ENCODE measurements at regions not wholly inside any gene's neighbourhood (a gene's known extent, or its start where the extent isn't known, plus 50 kb on each side); places are given as distances from the start of the nearest gene placed in this dataset.

GRCh38 chr13:64066711-64067110 lies 2651.1 kb upstream of the PCDH20 start:
- Histone ChIP-seq H3K4me3 (ENCODE audit: low read length) (no peak overlapping the region), H3K4me1 (ENCODE audit: low read length) (no peaks in the 10 kb centered on the region), H4K20me1 (ENCODE audit: insufficient read depth, low read length) (no peaks in the 10 kb centered on the region), H3K4me2 (ENCODE audit: low read length) (no peak overlapping the region), H3K79me2 (ENCODE audit: low read length) (no peaks in the 10 kb centered on the region), H3K9ac (ENCODE audit: low read length) (no peak overlapping the region), H3K27me3 (ENCODE audit: low read depth, low read length) (no peaks in the 10 kb centered on the region), H3K27ac (ENCODE audit: low read length) (no peak overlapping the region), H2AFZ (ENCODE audit: low read depth, low read length) (no peak overlapping the region), H3K9me3 (ENCODE audit: insufficient read depth, low read length) (no peaks in the 10 kb centered on the region), H3K36me3 (replicated peaks; ENCODE audit: low read depth, low read length) (no peaks in the 10 kb centered on the region)
- TF ChIP-seq CTCF (IDR thresholded peaks at IDR 0.05; ENCODE audit: low read depth, low read length) (no peak), EZH2phosphoT487 (IDR thresholded peaks at IDR 0.05; ENCODE audit: low read depth) (no peak)

GRCh38 chr13:64061649-64062048 lies 2646.0 kb upstream of the PCDH20 start:
- Histone ChIP-seq H3K27ac (ENCODE audit: low read length) (no peak overlapping the region), H3K4me2 (ENCODE audit: low read length) (no peak overlapping the region), H3K9me3 (ENCODE audit: insufficient read depth, low read length) (no peaks in the 10 kb centered on the region), H3K79me2 (ENCODE audit: low read length) (no peaks in the 10 kb centered on the region), H3K36me3 (replicated peaks; ENCODE audit: low read depth, low read length) (no peaks in the 10 kb centered on the region), H3K4me3 (ENCODE audit: low read length) (no peak overlapping the region), H3K4me1 (ENCODE audit: low read length) (no peaks in the 10 kb centered on the region), H3K9ac (ENCODE audit: low read length) (no peak overlapping the region), H2AFZ (ENCODE audit: low read depth, low read length) (no peak overlapping the region), H4K20me1 (ENCODE audit: insufficient read depth, low read length) (no peaks in the 10 kb centered on the region), H3K27me3 (ENCODE audit: low read depth, low read length) (no peaks in the 10 kb centered on the region)
- no peak for TF ChIP-seq EZH2phosphoT487 (IDR thresholded peaks at IDR 0.05; ENCODE audit: low read depth)
- TF ChIP-seq CTCF (IDR thresholded peaks at IDR 0.05; ENCODE audit: low read depth, low read length), result no peak

GRCh38 chr13:64057372-64058020 lies 2641.8 kb upstream of the PCDH20 start:
- Histone ChIP-seq H2AFZ (ENCODE audit: low read depth, low read length) (no peak overlapping the region), H3K9me3 (ENCODE audit: insufficient read depth, low read length) (no peaks in the 10 kb centered on the region), H4K20me1 (ENCODE audit: insufficient read depth, low read length) (no peaks in the 10 kb centered on the region), H3K9ac (ENCODE audit: low read length) (no peak overlapping the region), H3K4me3 (ENCODE audit: low read length) (no peak overlapping the region), H3K36me3 (replicated peaks; ENCODE audit: low read depth, low read length) (no peaks in the 10 kb centered on the region), H3K27ac (ENCODE audit: low read length) (no peak overlapping the region), H3K27me3 (ENCODE audit: low read depth, low read length) (no peaks in the 10 kb centered on the region), H3K4me2 (ENCODE audit: low read length) (no peak overlapping the region), H3K79me2 (ENCODE audit: low read length) (no peaks in the 10 kb centered on the region), H3K4me1 (ENCODE audit: low read length) (no peaks in the 10 kb centered on the region)
- no peak for TF ChIP-seq EZH2phosphoT487 (IDR thresholded peaks at IDR 0.05; ENCODE audit: low read depth)
- TF ChIP-seq CTCF (IDR thresholded peaks at IDR 0.05; ENCODE audit: low read depth, low read length), result no peak

GRCh38 chr13:64054321-64054720 lies 2638.7 kb upstream of the PCDH20 start:
- Histone ChIP-seq H3K27me3 (ENCODE audit: low read depth, low read length) (no peaks in the 10 kb centered on the region), H3K36me3 (replicated peaks; ENCODE audit: low read depth, low read length) (no peaks in the 10 kb centered on the region), H3K27ac (ENCODE audit: low read length) (no peak overlapping the region), H4K20me1 (ENCODE audit: insufficient read depth, low read length) (no peaks in the 10 kb centered on the region), H2AFZ (ENCODE audit: low read depth, low read length) (0 out of 2 replicates have a peak overlapping the region, but pooled peaks have one; percentile 46), H3K9me3 (ENCODE audit: insufficient read depth, low read length) (no peaks in the 10 kb centered on the region), H3K4me1 (ENCODE audit: low read length) (no peaks in the 10 kb centered on the region), H3K9ac (ENCODE audit: low read length) (no peak overlapping the region), H3K4me2 (ENCODE audit: low read length) (no peak overlapping the region), H3K4me3 (ENCODE audit: low read length) (no peak overlapping the region), H3K79me2 (ENCODE audit: low read length) (no peaks in the 10 kb centered on the region)
- TF ChIP-seq CTCF (IDR thresholded peaks at IDR 0.05; ENCODE audit: low read depth, low read length) (no peak), EZH2phosphoT487 (IDR thresholded peaks at IDR 0.05; ENCODE audit: low read depth) (no peak)
